ENCODE measurements at regions not wholly inside any gene's neighbourhood (a gene's known extent, or its start where the extent isn't known, plus 50 kb on each side); places are given as distances from the start of the nearest gene placed in this dataset.

DNA sequence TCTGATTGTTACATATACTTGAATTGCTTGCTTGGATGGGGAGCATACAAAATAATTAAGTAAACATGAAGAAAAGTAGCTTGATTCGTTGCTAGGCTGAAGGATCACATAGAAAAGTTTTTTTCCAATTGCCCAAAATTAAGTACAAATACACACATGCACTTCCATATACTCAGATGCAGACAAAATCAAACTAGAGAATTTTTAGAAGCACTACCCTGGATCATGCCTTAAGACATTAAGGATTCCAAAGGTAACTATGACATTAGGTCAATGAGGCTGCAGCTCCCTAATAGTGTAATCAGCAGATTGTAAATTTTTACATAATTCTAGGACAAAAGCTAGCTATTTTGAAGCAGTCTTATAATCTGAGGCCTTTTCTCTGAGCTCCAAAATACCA, 216.9 kb upstream of the TMEM161B start:
- intact Hi-C loops (cut with DNase I): no loop called here
- ATAC-seq: no peak
- TF ChIP-seq, protein P1, sequence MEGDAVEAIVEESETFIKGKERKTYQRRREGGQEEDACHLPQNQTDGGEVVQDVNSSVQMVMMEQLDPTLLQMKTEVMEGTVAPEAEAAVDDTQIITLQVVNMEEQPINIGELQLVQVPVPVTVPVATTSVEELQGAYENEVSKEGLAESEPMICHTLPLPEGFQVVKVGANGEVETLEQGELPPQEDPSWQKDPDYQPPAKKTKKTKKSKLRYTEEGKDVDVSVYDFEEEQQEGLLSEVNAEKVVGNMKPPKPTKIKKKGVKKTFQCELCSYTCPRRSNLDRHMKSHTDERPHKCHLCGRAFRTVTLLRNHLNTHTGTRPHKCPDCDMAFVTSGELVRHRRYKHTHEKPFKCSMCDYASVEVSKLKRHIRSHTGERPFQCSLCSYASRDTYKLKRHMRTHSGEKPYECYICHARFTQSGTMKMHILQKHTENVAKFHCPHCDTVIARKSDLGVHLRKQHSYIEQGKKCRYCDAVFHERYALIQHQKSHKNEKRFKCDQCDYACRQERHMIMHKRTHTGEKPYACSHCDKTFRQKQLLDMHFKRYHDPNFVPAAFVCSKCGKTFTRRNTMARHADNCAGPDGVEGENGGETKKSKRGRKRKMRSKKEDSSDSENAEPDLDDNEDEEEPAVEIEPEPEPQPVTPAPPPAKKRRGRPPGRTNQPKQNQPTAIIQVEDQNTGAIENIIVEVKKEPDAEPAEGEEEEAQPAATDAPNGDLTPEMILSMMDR (IDR thresholded peaks at IDR 0.05): no peak
- no peak for TF ChIP-seq POLR2A (IDR thresholded peaks at IDR 0.05)

DNA sequence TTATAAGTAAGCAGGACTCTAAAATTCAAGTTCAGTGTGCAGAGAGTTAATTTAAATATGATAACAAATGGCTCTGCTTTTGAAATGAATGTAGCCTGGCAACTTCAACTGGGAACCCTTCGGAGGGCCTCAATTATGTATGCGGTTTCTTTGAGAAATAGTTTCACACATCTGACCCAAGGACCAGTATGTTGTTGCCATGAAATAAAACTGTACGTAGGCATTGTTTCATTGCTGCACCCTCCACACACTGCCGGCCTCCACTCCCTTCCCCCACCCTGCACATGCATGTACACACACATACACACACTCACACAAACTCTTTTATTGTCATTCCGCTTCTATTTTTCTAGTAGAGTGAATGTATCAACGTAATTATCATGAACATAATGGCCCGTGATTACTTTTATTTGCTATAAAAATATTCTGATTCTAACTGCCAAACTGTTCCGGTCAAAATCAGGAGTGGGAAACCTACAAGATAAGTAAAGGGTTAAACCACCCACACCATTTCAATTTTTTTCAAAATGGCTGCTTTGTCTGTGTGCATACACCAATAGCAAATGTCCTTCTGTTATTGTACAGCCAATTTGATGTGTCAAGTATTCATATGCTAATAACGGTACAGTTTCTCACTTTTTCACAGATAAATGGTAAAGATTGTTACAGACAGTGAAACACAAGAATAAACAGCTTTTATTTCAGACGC, 215.5 kb upstream of the TMEM161B start:
- ATAC-seq: no peak
- WGBS, 4 donors: 75 to 84% (median 82%) methylated on average over 10 of the region's 10 CpGs
- intact Hi-C loops (cut with DNase I): no loop called here
- H3K4me3 ChIP-seq: no peak overlapping the region
- TF ChIP-seq, protein P1 (IDR thresholded peaks at IDR 0.05): no peak
- TF ChIP-seq POLR2A (IDR thresholded peaks at IDR 0.05): no peak
- no peaks in the 10 kb centered on the region for H3K9me3 ChIP-seq
- peaks cover 0 to 5% (median 0%) of the 10 kb centered on the region in 9 donors for H3K27me3 ChIP-seq
- H3K27ac ChIP-seq: no peak overlapping the region
- DNase-seq: no peak
- no peaks in the 10 kb centered on the region for H3K4me1 ChIP-seq
- no peaks in the 10 kb centered on the region for H3K36me3 ChIP-seq

More for the DNA sequence above, 216.9 kb upstream of the TMEM161B start:
- Histone ChIP-seq H3K27ac (no peak overlapping the region), H3K4me3 (no peak overlapping the region), H3K27me3 (peaks cover 0 to 15% (median 0%) of the 10 kb centered on the region in 9 donors), H3K4me1 (no peaks in the 10 kb centered on the region), H3K36me3 (no peaks in the 10 kb centered on the region), H3K9me3 (no peaks in the 10 kb centered on the region)
- no peak for DNase-seq
- 73 to 84% (median 76%) methylated on average over 1 of the region's 1 CpG for WGBS, 4 donors

DNA sequence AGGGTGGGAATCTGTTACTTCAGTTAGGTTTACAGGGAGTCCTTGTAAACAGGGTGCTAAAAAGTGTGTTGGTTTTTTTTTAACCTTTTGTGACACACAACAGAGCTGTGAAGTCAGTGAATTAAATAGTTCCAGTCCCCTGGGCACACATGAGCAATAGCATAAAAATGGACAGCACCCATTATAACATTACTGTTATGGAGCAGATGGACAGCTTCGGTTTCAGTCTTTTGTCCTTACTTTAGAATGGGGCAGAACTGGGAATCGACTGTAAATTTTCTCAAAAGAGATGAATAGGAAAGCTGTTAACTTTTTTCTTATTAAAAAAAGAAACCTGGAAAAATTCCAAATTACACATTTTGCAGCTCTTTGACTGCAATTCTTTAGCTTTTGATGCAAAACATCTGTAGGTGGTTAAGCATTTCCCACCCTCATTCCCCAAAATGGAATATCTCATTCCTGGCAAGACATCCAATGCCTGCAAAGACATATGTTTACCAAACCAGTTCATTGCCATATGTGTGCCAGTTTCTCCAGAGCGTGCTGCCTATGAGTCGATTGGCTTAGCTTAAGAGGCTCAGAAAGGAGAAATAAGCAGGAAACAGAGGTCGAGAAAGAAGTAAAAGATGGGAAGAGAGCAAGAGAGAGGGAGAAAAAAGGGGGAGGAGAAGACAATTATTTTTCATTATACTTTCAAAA, 212.3 kb upstream of the TMEM161B start:
- Histone ChIP-seq H3K36me3 (no peaks in the 10 kb centered on the region), H3K27ac (no peak overlapping the region), H3K9me3 (no peaks in the 10 kb centered on the region), H3K4me3 (no peak overlapping the region), H3K4me1 (no peaks in the 10 kb centered on the region), H3K27me3 (no peaks in the 10 kb centered on the region)
- no peak for TF ChIP-seq POLR2A (IDR thresholded peaks at IDR 0.05)
- TF ChIP-seq, protein P1 (IDR thresholded peaks at IDR 0.05): no peak
- WGBS, 4 donors: 54 to 66% (median 60%) methylated on average over 5 of the region's 5 CpGs
- ATAC-seq (no peak), DNase-seq (no peak)
- intact Hi-C loops (cut with DNase I): no loop called here

DNA sequence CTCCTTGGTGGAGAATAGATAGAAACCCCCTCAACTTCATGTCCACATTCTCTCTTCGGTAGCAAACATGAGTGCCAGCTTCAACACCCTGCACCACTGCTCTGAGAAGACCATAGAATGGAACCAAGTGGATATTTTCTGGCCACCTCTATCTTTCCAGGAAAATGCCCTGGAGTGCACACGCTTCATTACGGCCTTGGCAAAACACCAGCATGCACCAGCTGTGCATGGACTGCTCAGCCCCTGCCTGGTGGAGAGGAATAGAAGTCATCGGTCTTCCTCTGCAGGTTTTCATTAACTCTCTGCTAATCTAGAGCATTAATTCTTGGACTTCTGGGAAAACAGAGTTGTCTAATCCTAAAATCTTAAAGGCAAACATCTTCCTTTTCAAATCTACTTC, 211.6 kb upstream of the TMEM161B start:
- 57 to 66% (median 62%) methylated on average over 4 of the region's 4 CpGs for WGBS, 4 donors
- DNase-seq: no peak
- H3K4me1 ChIP-seq: no peaks in the 10 kb centered on the region
- intact Hi-C loops (cut with DNase I): no loop called here
- no peak for ATAC-seq
- H3K9me3 ChIP-seq: no peaks in the 10 kb centered on the region
- no peaks in the 10 kb centered on the region for H3K27me3 ChIP-seq
- no peak overlapping the region for H3K27ac ChIP-seq
- no peak for TF ChIP-seq POLR2A (IDR thresholded peaks at IDR 0.05)
- TF ChIP-seq, protein P1 (IDR thresholded peaks at IDR 0.05): no peak
- H3K36me3 ChIP-seq: no peaks in the 10 kb centered on the region
- no peak overlapping the region for H3K4me3 ChIP-seq
